ENCODE measurements at regions not wholly inside any gene's neighbourhood (a gene's known extent, or its start where the extent isn't known, plus 50 kb on each side); places are given as distances from the start of the nearest gene placed in this dataset.

DNA sequence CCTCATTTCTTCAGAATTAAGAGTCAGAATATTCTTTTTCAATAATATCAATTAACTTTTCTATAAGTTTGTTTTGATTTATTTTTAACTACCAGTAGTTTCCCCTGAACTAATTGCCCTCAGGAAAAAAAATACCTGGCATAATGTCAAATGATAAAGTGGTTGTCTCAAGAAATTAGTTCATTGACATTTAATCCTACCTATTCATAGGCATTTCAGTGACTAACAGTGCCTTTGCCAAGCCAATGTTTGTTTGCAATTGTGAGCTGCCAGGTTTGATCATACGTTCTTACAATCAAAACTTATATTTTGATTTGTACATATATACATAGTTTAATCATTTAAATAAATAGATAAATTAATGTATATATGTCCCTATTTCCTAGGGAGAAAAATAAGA lies 267.3 kb upstream of the MC4R start:
- TF ChIP-seq, protein P1, sequence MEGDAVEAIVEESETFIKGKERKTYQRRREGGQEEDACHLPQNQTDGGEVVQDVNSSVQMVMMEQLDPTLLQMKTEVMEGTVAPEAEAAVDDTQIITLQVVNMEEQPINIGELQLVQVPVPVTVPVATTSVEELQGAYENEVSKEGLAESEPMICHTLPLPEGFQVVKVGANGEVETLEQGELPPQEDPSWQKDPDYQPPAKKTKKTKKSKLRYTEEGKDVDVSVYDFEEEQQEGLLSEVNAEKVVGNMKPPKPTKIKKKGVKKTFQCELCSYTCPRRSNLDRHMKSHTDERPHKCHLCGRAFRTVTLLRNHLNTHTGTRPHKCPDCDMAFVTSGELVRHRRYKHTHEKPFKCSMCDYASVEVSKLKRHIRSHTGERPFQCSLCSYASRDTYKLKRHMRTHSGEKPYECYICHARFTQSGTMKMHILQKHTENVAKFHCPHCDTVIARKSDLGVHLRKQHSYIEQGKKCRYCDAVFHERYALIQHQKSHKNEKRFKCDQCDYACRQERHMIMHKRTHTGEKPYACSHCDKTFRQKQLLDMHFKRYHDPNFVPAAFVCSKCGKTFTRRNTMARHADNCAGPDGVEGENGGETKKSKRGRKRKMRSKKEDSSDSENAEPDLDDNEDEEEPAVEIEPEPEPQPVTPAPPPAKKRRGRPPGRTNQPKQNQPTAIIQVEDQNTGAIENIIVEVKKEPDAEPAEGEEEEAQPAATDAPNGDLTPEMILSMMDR (IDR thresholded peaks at IDR 0.05; ENCODE audit: low read length), result no peak
- no peak for TF ChIP-seq EZH2 (optimal IDR thresholded peaks at IDR 0.05; ENCODE audit: low read depth, low read length)
